T-helper 1 cell treated with Interleukin-12 subunit alpha and Interleukin-12 subunit beta and Interleukin-4 antibody, amounts not matched to agents 30 ng/mL and 1 ng/mL, for 36 hours (primary cell): ENCODE measurements at regions not wholly inside any gene's neighbourhood (a gene's known extent, or its start where the extent isn't known, plus 50 kb on each side); places are given as distances from the start of the nearest gene placed in this dataset.

ENCODE experiments used
- intact Hi-C: fragments of 100-400 bp; cut with micrococcal nuclease; formaldehyde crosslinking; loops from one replicate; pipeline ENCODE4 v1.15.1; 2024

DNA sequence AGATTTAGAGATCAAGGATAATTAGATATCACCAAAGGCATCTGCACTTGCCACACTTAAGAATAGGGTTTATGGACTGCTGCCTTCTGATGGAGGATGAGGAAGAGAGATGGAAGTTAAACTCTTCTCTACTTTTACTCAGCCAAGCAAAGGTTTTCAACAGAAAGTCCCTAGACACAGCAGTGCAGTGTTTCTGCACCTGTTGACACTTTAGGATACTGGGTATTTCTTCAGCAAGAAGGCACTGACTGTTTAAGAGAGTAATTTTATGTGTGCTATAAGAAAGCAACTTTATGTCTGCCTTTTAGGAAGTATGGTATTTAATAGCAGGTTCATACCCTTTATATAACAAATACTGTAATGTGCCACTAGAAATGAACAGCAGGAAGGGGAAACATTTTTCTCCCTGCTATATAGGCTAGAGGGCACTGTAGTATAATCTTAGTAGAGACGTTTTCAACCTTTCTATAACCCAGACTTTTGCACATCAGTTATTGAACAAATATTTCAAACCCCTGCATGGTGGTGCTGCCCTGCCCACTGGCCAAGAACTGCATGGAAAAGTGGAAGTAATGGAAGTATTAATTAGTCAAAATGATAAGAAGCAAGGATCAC, 225.0 kb upstream of the GRIP1 start:
- intact Hi-C loops = no loop called here

DNA sequence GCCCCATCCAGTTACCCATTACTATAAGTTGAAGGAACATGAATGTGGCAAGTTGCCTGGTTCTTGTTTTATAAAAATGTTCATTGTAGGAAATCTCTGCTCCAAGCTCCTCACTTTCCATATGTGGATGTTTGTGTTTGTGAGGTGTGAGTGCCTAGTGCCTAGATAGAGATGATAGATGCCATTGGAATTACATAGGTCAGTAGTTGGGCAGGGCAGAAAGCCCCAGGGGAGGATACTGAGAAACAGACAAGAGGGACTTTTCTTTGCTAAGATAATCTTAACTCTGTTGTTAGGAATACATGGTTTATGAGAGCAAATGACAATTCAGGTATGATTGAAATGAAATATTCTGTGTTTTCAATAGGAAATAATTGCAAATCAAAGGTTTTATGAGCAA, 226.3 kb upstream of the GRIP1 start:
- intact Hi-C loops = no loop called here

- intact Hi-C loops = no loop called here
Observed at GRCh38 chr12:66910366-66910974, 231.6 kb upstream of the GRIP1 start.

GRCh38 chr12:66915306-66915904, 236.5 kb upstream of the GRIP1 start:
- intact Hi-C loops = no loop called here

GRCh38 chr12:66916189-66916588, 237.3 kb upstream of the GRIP1 start:
- intact Hi-C loops = no loop called here

DNA sequence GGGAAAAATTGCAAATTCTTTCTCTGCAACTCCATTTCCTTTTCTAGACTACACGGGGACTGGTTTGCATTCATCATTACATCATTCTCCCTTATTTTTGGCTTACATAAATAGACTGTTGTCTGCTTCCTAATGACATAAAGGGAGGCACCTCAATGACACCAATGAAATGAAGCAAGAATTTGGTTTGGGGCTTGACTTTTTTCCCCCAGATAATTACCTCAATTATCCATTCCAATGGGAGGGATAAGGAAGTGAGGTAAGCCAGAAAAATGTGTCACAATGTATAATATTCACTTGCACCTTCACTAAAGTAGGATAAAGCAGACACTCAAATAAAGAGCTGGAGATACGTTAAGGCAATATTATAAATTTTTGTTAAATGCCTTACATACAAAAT, 240.6 kb upstream of the GRIP1 start:
- intact Hi-C loops = no loop called here

DNA sequence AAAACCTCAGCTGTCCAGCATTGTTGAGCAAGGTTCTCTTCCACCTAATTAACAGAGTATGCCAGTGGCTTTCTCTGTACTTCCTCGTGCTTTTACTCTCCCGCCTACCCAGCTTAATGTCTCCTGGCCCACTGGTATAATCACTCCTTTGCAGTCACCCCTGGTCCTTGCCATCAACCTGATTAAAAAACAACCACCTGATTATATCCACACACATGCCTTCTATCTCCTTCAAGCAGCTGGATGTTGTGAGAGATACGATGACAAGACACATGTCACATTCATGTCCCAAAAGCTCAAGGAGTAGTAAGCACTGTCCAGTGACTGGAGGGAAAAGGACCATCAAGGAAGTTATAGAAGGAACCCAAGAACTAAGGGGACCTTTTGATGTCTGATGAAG, 241.3 kb upstream of the GRIP1 start:
- intact Hi-C loops = no loop called here

GRCh38 chr12:66921151-66921550, 242.3 kb upstream of the GRIP1 start:
- intact Hi-C loops = no loop called here

- intact Hi-C loops = no loop called here
Observed at GRCh38 chr12:66925083-66925482, 246.2 kb upstream of the GRIP1 start.

DNA sequence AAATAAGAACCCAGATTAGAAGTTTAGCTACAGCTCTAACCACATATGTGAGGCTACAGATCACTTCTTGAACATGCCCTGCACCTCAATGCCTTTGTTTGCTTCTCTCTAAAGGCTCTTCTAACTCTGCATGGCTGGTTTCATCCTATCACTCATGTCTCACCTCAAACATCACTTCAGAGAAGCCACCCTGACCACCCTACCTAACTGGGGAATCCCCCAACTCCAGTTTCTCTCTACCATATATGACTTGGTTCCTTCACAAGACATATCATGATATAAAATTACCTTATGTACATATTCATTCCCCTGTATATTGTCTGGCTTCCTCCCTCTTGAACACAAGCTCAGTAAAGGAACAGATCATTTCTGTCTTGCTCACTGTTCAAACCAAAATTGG, 250.2 kb upstream of the GRIP1 start:
- intact Hi-C loops = no loop called here

DNA sequence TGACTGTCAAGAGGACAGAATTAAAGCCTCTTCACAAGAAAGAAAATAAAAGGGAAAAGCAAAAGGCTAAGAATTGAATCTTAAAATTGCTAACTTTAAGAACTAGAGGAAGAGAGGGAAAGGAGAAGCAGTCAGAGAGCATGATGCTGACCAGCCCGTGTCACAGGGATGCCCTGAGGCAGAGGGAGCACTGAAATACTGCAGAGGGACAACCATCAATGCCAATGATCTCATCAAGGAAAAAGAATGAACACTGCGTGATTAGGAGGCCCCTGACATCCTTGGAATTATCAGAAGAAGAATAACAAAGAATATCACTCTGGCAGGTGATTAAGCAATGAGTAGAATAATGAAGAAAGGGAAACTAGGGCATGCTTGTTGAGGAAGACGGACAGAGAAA, 252.2 kb upstream of the GRIP1 start:
- intact Hi-C loops = no loop called here

- intact Hi-C loops = no loop called here
Observed at GRCh38 chr12:66932126-66932525, 253.2 kb upstream of the GRIP1 start.

DNA sequence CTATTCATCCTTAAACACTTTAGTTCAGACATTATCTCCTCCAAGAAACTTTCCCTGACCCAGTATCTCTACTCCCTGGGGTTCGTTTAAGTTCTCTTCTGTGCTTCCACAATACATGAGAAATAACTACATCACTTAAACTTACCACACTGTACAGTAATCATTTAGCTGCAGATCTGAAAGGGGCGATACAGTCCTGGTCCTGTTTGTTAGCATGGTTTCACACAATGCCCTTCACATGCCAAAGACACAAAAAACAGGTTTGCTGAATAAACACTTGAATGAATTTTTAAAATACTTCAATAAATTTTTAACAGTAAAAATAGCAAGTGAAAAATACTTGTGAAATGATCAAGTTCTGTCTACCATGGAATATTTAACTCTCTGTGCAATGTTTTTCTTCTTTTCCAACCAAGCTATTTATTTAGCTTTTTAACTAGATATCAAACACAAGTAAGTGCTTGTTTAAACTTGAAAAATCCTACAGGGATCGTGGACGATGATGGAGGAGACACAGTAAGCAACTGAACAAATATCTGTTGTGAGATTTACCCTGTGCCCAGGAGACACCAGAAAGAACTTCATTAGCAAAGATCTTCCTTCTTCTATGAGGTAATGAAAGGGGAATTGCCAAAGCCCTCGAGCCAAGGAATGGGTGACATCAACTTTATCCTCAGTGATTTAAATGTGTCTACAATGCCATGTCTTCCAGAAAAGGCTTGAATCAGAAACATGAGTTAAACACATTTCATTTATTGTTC, 255.6 kb upstream of the GRIP1 start:
- intact Hi-C loops = no loop called here

DNA sequence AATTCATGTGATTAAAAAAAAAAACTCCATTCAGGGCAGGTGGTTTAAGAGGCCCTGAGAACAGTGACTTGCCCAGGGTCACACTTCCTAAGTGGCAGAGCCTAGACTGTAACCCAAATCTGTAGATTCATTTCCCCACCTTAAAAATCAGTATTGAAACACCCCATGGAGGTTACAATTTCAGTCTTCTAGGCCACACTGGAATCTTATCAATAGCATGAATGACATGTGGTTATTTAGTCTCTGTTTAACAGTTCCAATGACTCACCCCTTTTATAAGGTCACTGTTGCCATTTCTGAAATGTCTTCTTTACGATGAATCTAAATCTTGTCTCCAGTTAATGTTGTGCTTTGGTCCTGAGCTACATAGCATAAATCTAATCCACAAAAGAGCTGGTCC, 262.3 kb upstream of the GRIP1 start:
- intact Hi-C loops = no loop called here

GRCh38 chr12:66942741-66943465, 264.0 kb upstream of the GRIP1 start:
- intact Hi-C loops = no loop called here

DNA sequence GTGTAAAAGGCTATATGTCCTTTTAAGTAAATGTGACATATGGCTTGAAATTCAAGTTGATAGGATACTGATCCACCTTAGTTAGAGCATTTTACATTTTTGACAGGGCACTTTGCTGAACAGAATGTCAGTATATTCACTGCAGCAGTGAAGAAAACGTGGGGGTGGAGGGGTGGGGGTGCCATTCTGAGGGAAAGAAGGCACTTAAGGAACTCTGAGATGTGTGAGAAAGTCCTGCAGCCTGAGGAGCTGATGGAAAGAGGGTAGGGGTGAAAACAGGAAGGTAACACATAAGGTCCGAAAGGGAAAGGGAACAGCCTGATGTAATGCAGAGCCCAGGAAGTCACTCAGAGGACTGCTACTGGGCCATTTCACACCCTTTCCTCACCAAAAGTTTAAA, 265.5 kb upstream of the GRIP1 start:
- intact Hi-C loops = no loop called here

GRCh38 chr12:66945189-66945817, 266.4 kb upstream of the GRIP1 start:
- intact Hi-C loops = no loop called here

- intact Hi-C loops = no loop called here
Observed at GRCh38 chr12:66947119-66947518, 268.2 kb upstream of the GRIP1 start.

DNA sequence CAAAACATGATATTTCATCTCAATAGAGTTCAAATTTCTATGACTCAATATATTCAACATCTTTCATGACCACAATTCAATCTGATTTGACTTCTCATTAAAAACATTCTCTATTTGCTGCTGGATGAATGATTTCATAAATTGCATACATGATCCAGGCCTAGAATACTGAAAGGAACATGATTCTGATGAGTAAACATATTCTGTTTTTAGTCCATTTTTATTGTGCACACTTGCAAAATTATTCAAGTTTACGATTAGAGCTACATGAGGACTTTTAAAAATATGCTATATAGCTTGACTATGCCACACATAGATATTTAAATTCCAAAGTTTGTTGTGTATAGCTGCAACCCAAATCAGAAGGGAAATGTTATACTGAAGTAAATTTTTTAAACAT, 273.8 kb upstream of the GRIP1 start:
- intact Hi-C loops = no loop called here

GRCh38 chr12:66956300-66956699, 277.4 kb upstream of the GRIP1 start:
- intact Hi-C loops = no loop called here

- intact Hi-C loops = no loop called here
Observed at GRCh38 chr12:66959276-66959675, 280.4 kb upstream of the GRIP1 start.
